ENCODE measurements at regions not wholly inside any gene's neighbourhood (a gene's known extent, or its start where the extent isn't known, plus 50 kb on each side); places are given as distances from the start of the nearest gene placed in this dataset.

GRCh38 chr13:111886217-111886945 lies 180.6 kb upstream of the SOX1 start:
- Mint-ChIP-seq H3K27me3 (peaks cover 10% of the 10 kb centered on the region), H3K9me3 (ENCODE audit: insufficient read depth) (peaks cover 4% of the 10 kb centered on the region), H3K4me3 (no peak overlapping the region), H3K27ac (no peak overlapping the region), H3K4me1 (no peaks in the 10 kb centered on the region)
- H3K4me3 ChIP-seq (ENCODE audit: control extremely low read depth in 1 of 5, extremely low read depth in 1 of 5, insufficient read depth in 1 of 5, low read depth in 2 of 5, low read length in 4 of 5): no peak overlapping the region
- no peaks in the 10 kb centered on the region for H3K27me3 ChIP-seq (replicated peaks in 1 of 4; ENCODE audit: control extremely low read depth in 1 of 4, control insufficient read depth in 3 of 4, insufficient read depth in 4 of 4, low read length in 3 of 4)
- POLR2A ChIA-PET: no interaction called here
- H4K20me1 ChIP-seq (ENCODE audit: control insufficient read depth, insufficient read depth, low read length, poor library complexity, severe bottlenecking): no peaks in the 10 kb centered on the region
- no peak for ATAC-seq (ENCODE audit: low read depth)
- 91% methylated on average over 5 of the region's 7 CpGs for WGBS (ENCODE audit: insufficient coverage)
- H3K4me2 ChIP-seq (replicated peaks; ENCODE audit: low read depth, low read length, poor library complexity, severe bottlenecking): no peak overlapping the region
- no peak overlapping the region for H3K27ac ChIP-seq (ENCODE audit: low read length in 2 of 2)
- intact Hi-C loops (cut with micrococcal nuclease): no loop called here
- H3K36me3 ChIP-seq (replicated peaks in 1 of 2; ENCODE audit: control extremely low read depth in 1 of 2, control insufficient read depth in 1 of 2, extremely low read depth in 1 of 2, insufficient read depth in 2 of 2, low read length in 1 of 2): no peaks in the 10 kb centered on the region
- TF ChIP-seq CTCF (IDR thresholded peaks at IDR 0.05) (no peak), EZH2 (IDR thresholded peaks at IDR 0.05; ENCODE audit: borderline replicate concordance, insufficient read depth, low read depth, low read length, poor library complexity, severe bottlenecking) (no peak)
- no peak for DNase-seq
- no peak overlapping the region for H2AFZ ChIP-seq (ENCODE audit: insufficient read depth, low read depth, low read length, poor library complexity, severe bottlenecking)
- no peaks in the 10 kb centered on the region for H3K4me1 ChIP-seq (ENCODE audit: control insufficient read depth in 2 of 2, insufficient read depth in 2 of 2, low read length in 2 of 2)
- CTCF ChIA-PET: no interaction called here
- H3K9ac ChIP-seq (ENCODE audit: low read length): no peak overlapping the region
- H3K79me2 ChIP-seq (ENCODE audit: control insufficient read depth, insufficient read depth, low read length): no peaks in the 10 kb centered on the region
- H3K9me3 ChIP-seq (ENCODE audit: control extremely low read depth in 1 of 3, control insufficient read depth in 2 of 3, insufficient read depth in 1 of 3, low read length in 2 of 3): peaks cover 0 to 18% (median 0%) of the 10 kb centered on the region in 3 donors

GRCh38 chr13:111893071-111893606 lies 173.8 kb upstream of the SOX1 start:
- Histone ChIP-seq H3K27ac (ENCODE audit: low read length in 2 of 2) (no peak overlapping the region), H3K36me3 (replicated peaks in 1 of 2; ENCODE audit: control extremely low read depth in 1 of 2, control insufficient read depth in 1 of 2, extremely low read depth in 1 of 2, insufficient read depth in 2 of 2, low read length in 1 of 2) (no peaks in the 10 kb centered on the region), H3K27me3 (replicated peaks in 1 of 4; ENCODE audit: control extremely low read depth in 1 of 4, control insufficient read depth in 3 of 4, insufficient read depth in 4 of 4, low read length in 3 of 4) (peaks cover 0 to 23% (median 12%) of the 10 kb centered on the region in 4 experiments), H3K4me2 (replicated peaks; ENCODE audit: low read depth, low read length, poor library complexity, severe bottlenecking) (no peak overlapping the region), H3K4me1 (ENCODE audit: control insufficient read depth in 2 of 2, insufficient read depth in 2 of 2, low read length in 2 of 2) (no peaks in the 10 kb centered on the region), H4K20me1 (ENCODE audit: control insufficient read depth, insufficient read depth, low read length, poor library complexity, severe bottlenecking) (no peaks in the 10 kb centered on the region), H3K4me3 (ENCODE audit: control extremely low read depth in 1 of 5, extremely low read depth in 1 of 5, insufficient read depth in 1 of 5, low read depth in 2 of 5, low read length in 4 of 5) (no peak overlapping the region), H3K79me2 (ENCODE audit: control insufficient read depth, insufficient read depth, low read length) (no peaks in the 10 kb centered on the region), H2AFZ (ENCODE audit: insufficient read depth, low read depth, low read length, poor library complexity, severe bottlenecking) (no peak overlapping the region), H3K9me3 (ENCODE audit: control extremely low read depth in 1 of 3, control insufficient read depth in 2 of 3, insufficient read depth in 1 of 3, low read length in 2 of 3) (peaks cover 0 to 26% (median 0%) of the 10 kb centered on the region in 3 donors), H3K9ac (ENCODE audit: low read length) (no peak overlapping the region)
- TF ChIP-seq EZH2 (IDR thresholded peaks at IDR 0.05; ENCODE audit: borderline replicate concordance, insufficient read depth, low read depth, low read length, poor library complexity, severe bottlenecking) (no peak), CTCF (IDR thresholded peaks at IDR 0.05) (no peak)
- no peak overlapping the region for H3K4me3 Mint-ChIP-seq
- ATAC-seq (ENCODE audit: low read depth) (no peak), DNase-seq (no peak)
- H3K27me3 Mint-ChIP-seq: peaks cover 23% of the 10 kb centered on the region
- CTCF ChIA-PET: no interaction called here
- no peaks in the 10 kb centered on the region for H3K4me1 Mint-ChIP-seq
- WGBS (ENCODE audit: insufficient coverage): 10% methylated on average over 38 of the region's 39 CpGs
- H3K9me3 Mint-ChIP-seq (ENCODE audit: insufficient read depth): peaks cover 4% of the 10 kb centered on the region
- intact Hi-C loops (cut with micrococcal nuclease): no loop called here
- POLR2A ChIA-PET: no interaction called here
- no peak overlapping the region for H3K27ac Mint-ChIP-seq

Data from B cell (primary cell).